Right cardiac atrium (tissue), 5 donors: ENCODE measurements at regions not wholly inside any gene's neighbourhood (a gene's known extent, or its start where the extent isn't known, plus 50 kb on each side); places are given as distances from the start of the nearest gene placed in this dataset.

Source experiments
- ATAC-seq, 2 donors: fragments of 200-7000 bp; cut with Tn5 transposase; one replicate each; pipeline versions ENCODE4 v1.8.0 to v1.9.1; 2020; ENCODE audit warnings: moderate library complexity in 2 of 2, mild to moderate bottlenecking in 1 of 2
- DNase-seq, 3 donors: peaks; one replicate each; pipeline ENCODE4 v3.0.0-alpha.2; 2020
- H3K27ac ChIP-seq: one replicate; pipeline ENCODE4 v1.5.1; 2013; ENCODE audit warnings: mild to moderate bottlenecking, low read length, control low read depth, moderate library complexity
- H3K27me3 ChIP-seq: one replicate; pipeline ENCODE4 v1.6.1; 2013; ENCODE audit not compliant: control insufficient read depth, insufficient read depth
- H3K4me1 ChIP-seq: one replicate; pipeline ENCODE4 v1.6.1; 2013; ENCODE audit warnings: low read length; ENCODE audit not compliant: control insufficient read depth, insufficient read depth
- H3K4me3 ChIP-seq: one replicate; pipeline ENCODE4 v1.5.1; 2013; ENCODE audit warnings: low read length, control low read depth
- H3K9me3 ChIP-seq: one replicate; pipeline ENCODE4 v1.6.1; 2013; ENCODE audit warnings: low read length; ENCODE audit not compliant: control insufficient read depth
- WGBS: extraction: QIAGEN DNeasy Blood & Tissue Kit; methylation state at CpG from one replicate; pipeline ENCODE4 v1.1.7; 2013; 5-methylcytosine and 5-hydroxymethylcytosine counted together
- intact Hi-C, 4 donors: fragments of 100-400 bp; cut with DNase I; formaldehyde crosslinking; loops; one replicate each; pipeline versions ENCODE4 v1.11.0 to v1.14.0; 2022 to 2023
- donor health status: healthy with polysubstance abuse.
- donor health status: DM: no; HTN: yes; CAD: no.
- donor health status: DM: no; HTN: no; CAD: no.
- donor health status: DM: no; HTN: yes; CAD: no; lungs with severe emphysema.
- donor health status: DM: yes; HTN: yes; CAD: no.

- Histone ChIP-seq H3K9me3 (no peaks in the 10 kb centered on the region), H3K27me3 (no peaks in the 10 kb centered on the region), H3K27ac (no peak overlapping the region), H3K4me1 (no peaks in the 10 kb centered on the region), H3K4me3 (no peak overlapping the region)
- DNase-seq (no peak), ATAC-seq (no peak)
- intact Hi-C loops: no loop called here
- WGBS: 89% methylated on average over 4 of the region's 4 CpGs
These were observed 183.6 kb downstream of the ANXA2 start for GRCh38 chr15:60214201-60214600.

- Histone ChIP-seq H3K9me3 (no peaks in the 10 kb centered on the region), H3K27me3 (no peaks in the 10 kb centered on the region), H3K4me3 (no peak overlapping the region), H3K4me1 (no peaks in the 10 kb centered on the region), H3K27ac (no peak overlapping the region)
- ATAC-seq (no peak), DNase-seq (no peak)
- 68% methylated on average over 10 of the region's 10 CpGs for WGBS
- intact Hi-C loops: no loop called here
These were observed 182.4 kb downstream of the ANXA2 start for GRCh38 chr15:60215225-60215963.

- Histone ChIP-seq H3K4me3 (no peak overlapping the region), H3K27me3 (no peaks in the 10 kb centered on the region), H3K4me1 (no peaks in the 10 kb centered on the region), H3K9me3 (no peaks in the 10 kb centered on the region), H3K27ac (no peak overlapping the region)
- 57% methylated on average over 1 of the region's 1 CpG for WGBS
- intact Hi-C loops: no loop called here
- DNase-seq: no peak
- ATAC-seq: no peak
These were observed 180.6 kb downstream of the ANXA2 start for GRCh38 chr15:60217161-60217560.

GRCh38 chr15:60218256-60218655 is 179.5 kb downstream of the ANXA2 start:
- no peaks in the 10 kb centered on the region for H3K9me3 ChIP-seq
- intact Hi-C loops: no loop called here
- H3K27me3 ChIP-seq: no peaks in the 10 kb centered on the region
- 78% methylated on average over 3 of the region's 3 CpGs for WGBS
- no peaks in the 10 kb centered on the region for H3K4me1 ChIP-seq
- H3K27ac ChIP-seq: no peak overlapping the region
- H3K4me3 ChIP-seq: no peak overlapping the region
- no peak for DNase-seq
- ATAC-seq: no peak

GRCh38 chr15:60219866-60220265 is 177.9 kb downstream of the ANXA2 start:
- ATAC-seq (no peak), DNase-seq (no peak)
- WGBS: 94% methylated on average over 3 of the region's 3 CpGs
- H3K9me3 ChIP-seq: no peaks in the 10 kb centered on the region
- no peaks in the 10 kb centered on the region for H3K4me1 ChIP-seq
- H3K27ac ChIP-seq: no peak overlapping the region
- intact Hi-C loops: no loop called here
- H3K4me3 ChIP-seq: no peak overlapping the region
- no peaks in the 10 kb centered on the region for H3K27me3 ChIP-seq

- Histone ChIP-seq H3K27ac (no peak overlapping the region), H3K4me1 (no peaks in the 10 kb centered on the region)
These were observed 176.4 kb downstream of the ANXA2 start for GRCh38 chr15:60221356-60221755.

GRCh38 chr15:60222404-60222803 is 175.4 kb downstream of the ANXA2 start:
- Histone ChIP-seq H3K4me1 (no peaks in the 10 kb centered on the region), H3K4me3 (no peak overlapping the region), H3K27ac (no peak overlapping the region), H3K9me3 (no peaks in the 10 kb centered on the region), H3K27me3 (peaks cover 3% of the 10 kb centered on the region)
- intact Hi-C loops: no loop called here
- no peak for ATAC-seq
- DNase-seq: no peak
- WGBS: 74% methylated on average over 1 of the region's 1 CpG

More at GRCh38 chr15:60221356-60221755, 176.4 kb downstream of the ANXA2 start:
- Histone ChIP-seq H3K9me3 (no peaks in the 10 kb centered on the region), H3K4me3 (no peak overlapping the region), H3K27me3 (no peaks in the 10 kb centered on the region)
- no peak for ATAC-seq
- intact Hi-C loops: no loop called here
- no peak for DNase-seq

GRCh38 chr15:60223176-60223575 is 174.6 kb downstream of the ANXA2 start:
- Histone ChIP-seq H3K4me3 (no peak overlapping the region), H3K9me3 (no peaks in the 10 kb centered on the region), H3K4me1 (no peaks in the 10 kb centered on the region), H3K27me3 (peaks cover 3% of the 10 kb centered on the region), H3K27ac (no peak overlapping the region)
- intact Hi-C loops: no loop called here
- no peak for DNase-seq
- no peak for ATAC-seq
- 57% methylated on average over 7 of the region's 7 CpGs for WGBS

GRCh38 chr15:60226924-60227323 is 170.9 kb downstream of the ANXA2 start:
- ATAC-seq (no peak), DNase-seq (no peak)
- no peak overlapping the region for H3K4me3 ChIP-seq
- intact Hi-C loops: no loop called here
- WGBS: 57% methylated on average over 7 of the region's 7 CpGs
- H3K27ac ChIP-seq: no peak overlapping the region
- H3K27me3 ChIP-seq: peaks cover 3% of the 10 kb centered on the region
- H3K9me3 ChIP-seq: no peaks in the 10 kb centered on the region
- no peaks in the 10 kb centered on the region for H3K4me1 ChIP-seq

- intact Hi-C loops: no loop called here
- no peak for ATAC-seq
- Histone ChIP-seq H3K9me3 (no peaks in the 10 kb centered on the region), H3K27ac (no peak overlapping the region), H3K4me1 (no peaks in the 10 kb centered on the region), H3K4me3 (no peak overlapping the region), H3K27me3 (peaks cover 3% of the 10 kb centered on the region)
- WGBS: 36% methylated on average over 3 of the region's 3 CpGs
- no peak for DNase-seq
These were observed 169.7 kb downstream of the ANXA2 start for GRCh38 chr15:60228101-60228500.

GRCh38 chr15:60228619-60229018 is 169.2 kb downstream of the ANXA2 start:
- Histone ChIP-seq H3K4me3 (no peak overlapping the region), H3K9me3 (no peaks in the 10 kb centered on the region), H3K27ac (no peak overlapping the region), H3K27me3 (peaks cover 3% of the 10 kb centered on the region), H3K4me1 (no peaks in the 10 kb centered on the region)
- intact Hi-C loops: no loop called here
- DNase-seq (no peak), ATAC-seq (no peak)
- WGBS: 66% methylated on average over 2 of the region's 2 CpGs
